C4-2B (cell line): ENCODE measurements at regions not wholly inside any gene's neighbourhood (a gene's known extent, or its start where the extent isn't known, plus 50 kb on each side); places are given as distances from the start of the nearest gene placed in this dataset.

Source experiments
- ZFX ChIP-seq: fragments of 450-650 bp; IDR thresholded peaks from 2 replicates; pipeline ENCODE4 v1.6.1; 2017
- TF ChIP-seq, protein P1 (sequence below): fragments of 450-650 bp; conservative IDR thresholded peaks from 2 replicates; pipeline ENCODE4 v1.5.1; 2017; ENCODE audit warnings: mild to moderate bottlenecking

DNA sequence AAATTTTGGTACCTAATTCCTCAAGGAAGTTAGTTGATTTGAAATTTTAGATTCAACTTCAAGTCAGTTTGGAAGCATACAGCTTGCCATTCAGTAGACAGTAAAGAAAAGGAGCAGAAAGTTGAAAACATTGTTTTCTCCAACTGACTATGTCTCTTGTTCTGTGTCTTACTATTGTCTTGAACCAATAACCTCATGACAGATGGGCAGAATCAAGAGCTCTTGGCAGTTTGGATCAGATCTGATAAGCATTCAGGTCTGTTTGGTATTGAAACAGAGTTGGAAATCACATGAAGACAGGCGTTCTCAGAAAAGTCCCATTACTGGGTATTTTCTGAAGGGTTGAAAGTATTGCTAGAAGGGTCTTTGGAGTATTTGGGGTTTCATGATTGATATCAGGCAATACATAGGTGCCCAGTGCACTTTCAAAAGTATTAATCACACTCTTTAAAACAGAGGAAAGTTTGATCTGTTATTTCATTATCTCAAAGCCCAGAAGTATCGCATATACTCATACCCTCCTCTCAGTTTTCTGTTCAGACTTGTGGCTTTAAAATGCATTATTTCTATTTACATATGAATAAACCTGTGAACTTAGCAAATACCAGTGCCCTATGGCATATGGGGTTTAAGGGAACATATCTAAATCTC, 428.4 kb upstream of the ZEB2 start:
- TF ChIP-seq, protein P1, sequence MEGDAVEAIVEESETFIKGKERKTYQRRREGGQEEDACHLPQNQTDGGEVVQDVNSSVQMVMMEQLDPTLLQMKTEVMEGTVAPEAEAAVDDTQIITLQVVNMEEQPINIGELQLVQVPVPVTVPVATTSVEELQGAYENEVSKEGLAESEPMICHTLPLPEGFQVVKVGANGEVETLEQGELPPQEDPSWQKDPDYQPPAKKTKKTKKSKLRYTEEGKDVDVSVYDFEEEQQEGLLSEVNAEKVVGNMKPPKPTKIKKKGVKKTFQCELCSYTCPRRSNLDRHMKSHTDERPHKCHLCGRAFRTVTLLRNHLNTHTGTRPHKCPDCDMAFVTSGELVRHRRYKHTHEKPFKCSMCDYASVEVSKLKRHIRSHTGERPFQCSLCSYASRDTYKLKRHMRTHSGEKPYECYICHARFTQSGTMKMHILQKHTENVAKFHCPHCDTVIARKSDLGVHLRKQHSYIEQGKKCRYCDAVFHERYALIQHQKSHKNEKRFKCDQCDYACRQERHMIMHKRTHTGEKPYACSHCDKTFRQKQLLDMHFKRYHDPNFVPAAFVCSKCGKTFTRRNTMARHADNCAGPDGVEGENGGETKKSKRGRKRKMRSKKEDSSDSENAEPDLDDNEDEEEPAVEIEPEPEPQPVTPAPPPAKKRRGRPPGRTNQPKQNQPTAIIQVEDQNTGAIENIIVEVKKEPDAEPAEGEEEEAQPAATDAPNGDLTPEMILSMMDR = no peak
- TF ChIP-seq ZFX = no peak
